Loucy (cell line): ENCODE measurements at regions not wholly inside any gene's neighbourhood (a gene's known extent, or its start where the extent isn't known, plus 50 kb on each side); places are given as distances from the start of the nearest gene placed in this dataset.
"Not testable (repeated sequence)": the region's sequence is repeated elsewhere in the genome, so short reads cannot be mapped to it uniquely, and the experiment has no call there.

Experiments used
- H2AFZ ChIP-seq: fragments of 200-600 bp; sonication (generic); 2 replicates; pipeline ENCODE4 v1.6.0; 2016; ENCODE audit warnings: antibody characterized with exemption, mild to moderate bottlenecking, low read length, moderate library complexity
- H3F3A ChIP-seq: fragments of 200-600 bp; 2 replicates; pipeline ENCODE4 v1.6.0; 2016; ENCODE audit warnings: antibody characterized with exemption, low read depth, mild to moderate bottlenecking
- H3K27me3 ChIP-seq: fragments of 200-600 bp; sonication (generic); 2 replicates; pipeline ENCODE4 v1.6.1; 2014; ENCODE audit warnings: low read length, mild to moderate bottlenecking; ENCODE audit not compliant: insufficient read depth, poor library complexity, severe bottlenecking
- H3K36me3 ChIP-seq: fragments of 200-600 bp; sonication (generic); 2 replicates; pipeline ENCODE4 v1.6.1; 2016; ENCODE audit warnings: low read length; ENCODE audit not compliant: insufficient read depth
- H3K4me1 ChIP-seq: fragments of 200-600 bp; sonication (generic); 2 replicates; pipeline ENCODE4 v1.5.1; 2014; ENCODE audit warnings: low read length, mild to moderate bottlenecking; ENCODE audit not compliant: insufficient read depth, poor library complexity, severe bottlenecking
- H3K4me2 ChIP-seq: fragments of 200-600 bp; sonication (generic); 2 replicates; pipeline ENCODE4 v1.6.0; 2014; ENCODE audit warnings: antibody characterized with exemption, low read length, low read depth, mild to moderate bottlenecking; ENCODE audit not compliant: poor library complexity, severe bottlenecking
- H3K4me3 ChIP-seq: fragments of 200-600 bp; sonication (generic); 2 replicates; pipeline ENCODE4 v1.5.1; 2014; ENCODE audit warnings: low read length, mild to moderate bottlenecking, mixed read lengths; ENCODE audit not compliant: poor library complexity, severe bottlenecking
- H3K79me2 ChIP-seq: fragments of 200-600 bp; sonication (generic); 2 replicates; pipeline ENCODE4 v1.6.1; 2014; ENCODE audit warnings: low read length; ENCODE audit not compliant: insufficient read depth
- H3K9ac ChIP-seq: fragments of 200-600 bp; sonication (generic); 2 replicates; pipeline ENCODE4 v1.6.0; 2014; ENCODE audit warnings: mild to moderate bottlenecking, low read depth, low read length, moderate library complexity; ENCODE audit not compliant: poor library complexity, severe bottlenecking
- H3K9me2 ChIP-seq: fragments of 200-600 bp; sonication (generic); replicated peaks from 2 replicates; pipeline ENCODE4 v1.6.1; 2016; ENCODE audit warnings: low read depth, low read length, mixed read lengths
- H3K9me3 ChIP-seq: fragments of 200-600 bp; sonication (generic); 2 replicates; pipeline ENCODE4 v1.6.1; 2014; ENCODE audit warnings: mild to moderate bottlenecking, antibody characterized with exemption, low read length, low read depth; ENCODE audit not compliant: insufficient read depth
- H4K20me1 ChIP-seq: fragments of 200-600 bp; sonication (generic); 2 replicates; pipeline ENCODE4 v1.6.0; 2014; ENCODE audit warnings: antibody characterized with exemption, low read length, mild to moderate bottlenecking; ENCODE audit not compliant: insufficient read depth, poor library complexity, severe bottlenecking
- CTCF ChIP-seq: fragments of 200-600 bp; sonication (generic); conservative IDR thresholded peaks from 2 replicates; pipeline ENCODE4 v1.5.1; 2014; ENCODE audit warnings: mild to moderate bottlenecking, antibody characterized with exemption, low read length
- EZH2phosphoT487 ChIP-seq: fragments of 200-600 bp; IDR thresholded peaks from 2 replicates; pipeline ENCODE4 v1.6.1; 2018; ENCODE audit warnings: antibody characterized with exemption, mild to moderate bottlenecking, moderate library complexity, borderline replicate concordance

- Histone ChIP-seq H3K9me2 (no peaks in the 10 kb centered on the region), H4K20me1 (no peaks in the 10 kb centered on the region), H3K9me3 (peaks cover under 1% of the 10 kb centered on the region; the same call in 1 of the 2 replicates), H3K36me3 (no peaks in the 10 kb centered on the region), H3K9ac (no peak overlapping the region), H3K4me3 (no peak overlapping the region), H3K79me2 (no peaks in the 10 kb centered on the region), H3K4me1 (no peaks in the 10 kb centered on the region), H3F3A (no peaks in the 10 kb centered on the region), H3K27me3 (no peaks in the 10 kb centered on the region), H2AFZ (no peak overlapping the region), H3K4me2 (no peak overlapping the region)
- no peak for TF ChIP-seq EZH2phosphoT487
- no peak for TF ChIP-seq CTCF
Observed at GRCh38 chr13:33662392-33662791, 155.6 kb upstream of the RFC3 start.

- H3K4me3 ChIP-seq = no peak overlapping the region
- H3K79me2 ChIP-seq = no peaks in the 10 kb centered on the region
- H3K4me1 ChIP-seq = no peaks in the 10 kb centered on the region
- H3K4me2 ChIP-seq = no peak overlapping the region
- no peak overlapping the region for H2AFZ ChIP-seq
- H4K20me1 ChIP-seq = no peaks in the 10 kb centered on the region
- H3K9me3 ChIP-seq = no peaks in the 10 kb centered on the region; the same call in 1 of the 2 replicates
- H3F3A ChIP-seq = no peaks in the 10 kb centered on the region
- no peaks in the 10 kb centered on the region for H3K27me3 ChIP-seq
- no peak overlapping the region for H3K9ac ChIP-seq
- H3K36me3 ChIP-seq = no peaks in the 10 kb centered on the region
- H3K9me2 ChIP-seq = no peaks in the 10 kb centered on the region
- TF ChIP-seq CTCF = no peak
- no peak for TF ChIP-seq EZH2phosphoT487
Observed at GRCh38 chr13:33665626-33666175, 152.2 kb upstream of the RFC3 start.

GRCh38 chr13:33671560-33671959 is 146.4 kb upstream of the RFC3 start:
- no peaks in the 10 kb centered on the region for H3K9me2 ChIP-seq
- H3K4me3 ChIP-seq = no peak overlapping the region
- H4K20me1 ChIP-seq = no peaks in the 10 kb centered on the region
- H3F3A ChIP-seq = no peaks in the 10 kb centered on the region
- H3K79me2 ChIP-seq = no peaks in the 10 kb centered on the region
- H3K27me3 ChIP-seq = no peaks in the 10 kb centered on the region
- no peak overlapping the region for H3K9ac ChIP-seq
- H3K36me3 ChIP-seq = no peaks in the 10 kb centered on the region
- H3K9me3 ChIP-seq = no peaks in the 10 kb centered on the region
- TF ChIP-seq EZH2phosphoT487 = no peak
- no peak for TF ChIP-seq CTCF
- H3K4me2 ChIP-seq = no peak overlapping the region
- H2AFZ ChIP-seq = no peak overlapping the region
- H3K4me1 ChIP-seq = no peaks in the 10 kb centered on the region

GRCh38 chr13:33672022-33672421 is 145.9 kb upstream of the RFC3 start:
- H3K36me3 ChIP-seq, H3K79me2 ChIP-seq, H3K9me3 ChIP-seq, H3F3A ChIP-seq, H3K27me3 ChIP-seq, H3K9me2 ChIP-seq, H3K4me1 ChIP-seq, H3K9ac ChIP-seq, H3K4me2 ChIP-seq, H2AFZ ChIP-seq, H4K20me1 ChIP-seq, H3K4me3 ChIP-seq: not testable (repeated sequence)
